Trophoblast cell (in vitro differentiated cells and primary cell): ENCODE measurements at regions not wholly inside any gene's neighbourhood (a gene's known extent, or its start where the extent isn't known, plus 50 kb on each side); places are given as distances from the start of the nearest gene placed in this dataset.

Experiments
- DNase-seq, 2 donors: peaks; one replicate each; pipeline ENCODE4 v3.0.0-alpha.2; 2016
- H2AFZ ChIP-seq: 2 replicates; pipeline ENCODE4 v1.6.1; 2013; ENCODE audit warnings: low read length, moderate library complexity, mild to moderate bottlenecking; ENCODE audit not compliant: insufficient read depth, poor library complexity
- H2AK5ac ChIP-seq: 2 replicates; pipeline ENCODE4 v1.6.1; 2013; ENCODE audit warnings: mild to moderate bottlenecking, low read length
- H2BK120ac ChIP-seq: 2 replicates; pipeline ENCODE4 v1.6.1; 2013; ENCODE audit warnings: low read length, mild to moderate bottlenecking, moderate library complexity; ENCODE audit not compliant: insufficient read depth, poor library complexity
- H2BK12ac ChIP-seq: 2 replicates; pipeline ENCODE4 v1.6.1; 2013; ENCODE audit warnings: mild to moderate bottlenecking, low read length, moderate library complexity
- H2BK5ac ChIP-seq: 2 replicates; pipeline ENCODE4 v1.6.1; 2013; ENCODE audit warnings: low read length, low read depth, moderate library complexity, mild to moderate bottlenecking; ENCODE audit not compliant: poor library complexity
- H3K14ac ChIP-seq: 2 replicates; pipeline ENCODE4 v1.6.1; 2013; ENCODE audit warnings: mild to moderate bottlenecking, low read length
- H3K18ac ChIP-seq: 2 replicates; pipeline ENCODE4 v1.6.1; 2013; ENCODE audit warnings: mild to moderate bottlenecking, low read length
- H3K23ac ChIP-seq: 2 replicates; pipeline ENCODE4 v1.6.1; 2013; ENCODE audit warnings: low read length
- H3K27ac ChIP-seq: 2 replicates; pipeline ENCODE4 v1.5.1; 2013; ENCODE audit warnings: low read depth, mild to moderate bottlenecking, inconsistent platforms, low read length, moderate library complexity
- H3K27me3 ChIP-seq: 2 replicates; pipeline ENCODE4 v1.6.1; 2013; ENCODE audit warnings: inconsistent platforms, mild to moderate bottlenecking, low read length, moderate library complexity; ENCODE audit not compliant: insufficient read depth
- H3K36me3 ChIP-seq, 2 experiments: 1 replicate in 1 of 2; 2 replicates in 1 of 2; pipeline ENCODE4 v1.6.1; 2013; ENCODE audit warnings: low read length in 2 of 2, mild to moderate bottlenecking in 2 of 2, moderate library complexity in 1 of 2; ENCODE audit not compliant: insufficient read depth in 2 of 2, control insufficient read depth in 1 of 2
- H3K4ac ChIP-seq: 2 replicates; pipeline ENCODE4 v1.6.1; 2013; ENCODE audit warnings: low read depth, mild to moderate bottlenecking, low read length, moderate library complexity
- H3K4me1 ChIP-seq, 2 experiments: 1 replicate in 1 of 2; 2 replicates in 1 of 2; pipeline ENCODE4 v1.6.1; 2013; ENCODE audit warnings: low read length in 2 of 2, mild to moderate bottlenecking in 2 of 2, moderate library complexity in 1 of 2; ENCODE audit not compliant: insufficient read depth in 2 of 2, control insufficient read depth in 1 of 2
- H3K4me2 ChIP-seq: 2 replicates; pipeline ENCODE4 v1.6.1; 2013; ENCODE audit warnings: inconsistent platforms, mild to moderate bottlenecking, low read length, moderate library complexity
- H3K4me3 ChIP-seq: 2 replicates; pipeline ENCODE4 v1.5.1; 2013; ENCODE audit warnings: mild to moderate bottlenecking, low read depth, low read length, inconsistent platforms
- H3K79me1 ChIP-seq: one replicate; pipeline ENCODE4 v1.6.1; 2013; ENCODE audit warnings: low read length
- H3K79me2 ChIP-seq: 2 replicates; pipeline ENCODE4 v1.6.1; 2013; ENCODE audit warnings: low read length, mild to moderate bottlenecking; ENCODE audit not compliant: control insufficient read depth, insufficient read depth, poor library complexity
- H3K9ac ChIP-seq: 2 replicates; pipeline ENCODE4 v1.6.1; 2013; ENCODE audit warnings: mild to moderate bottlenecking, low read length
- H3K9me3 ChIP-seq: 2 replicates; pipeline ENCODE4 v1.6.1; 2013; ENCODE audit warnings: low read depth, mild to moderate bottlenecking, control low read depth, inconsistent platforms, low read length; ENCODE audit not compliant: insufficient read depth
- H4K12ac ChIP-seq: 2 replicates; pipeline ENCODE4 v1.6.1; 2013; ENCODE audit warnings: low read depth, mild to moderate bottlenecking, low read length, moderate library complexity
- H4K8ac ChIP-seq: 2 replicates; pipeline ENCODE4 v1.6.1; 2013; ENCODE audit warnings: low read depth, mild to moderate bottlenecking, low read length, moderate library complexity
- H4K91ac ChIP-seq: one replicate; pipeline ENCODE4 v1.6.1; 2013; ENCODE audit warnings: low read depth, mild to moderate bottlenecking, low read length, moderate library complexity
- WGBS: extraction: QIAGEN DNeasy Blood & Tissue Kit; methylation state at CpG from one replicate; pipeline ENCODE4 v1.1.7; 2013; ENCODE audit warnings: missing lambda C conversion rate; ENCODE audit not compliant: insufficient read length, insufficient coverage; ENCODE audit errors: extremely low coverage; 5-methylcytosine and 5-hydroxymethylcytosine counted together

GRCh38 chr12:98053202-98053601 lies 462.2 kb upstream of the TMPO start:
- no peak overlapping the region for H3K23ac ChIP-seq
- no peak overlapping the region for H3K4me2 ChIP-seq
- whole genome bisulfite sequencing: no CpG with 5 or more reads among the region's 2 CpGs
- H4K91ac ChIP-seq: no peak overlapping the region
- H3K9me3 ChIP-seq: no peaks in the 10 kb centered on the region
- H2AK5ac ChIP-seq: no peak overlapping the region
- H3K27ac ChIP-seq: no peak overlapping the region
- H3K4me1 ChIP-seq: no peaks in the 10 kb centered on the region
- H3K79me1 ChIP-seq: no peaks in the 10 kb centered on the region
- H4K8ac ChIP-seq: no peak overlapping the region
- H4K12ac ChIP-seq: no peak overlapping the region
- H2AFZ ChIP-seq: no peak overlapping the region
- H3K36me3 ChIP-seq: no peaks in the 10 kb centered on the region
- no peak overlapping the region for H2BK5ac ChIP-seq
- no peaks in the 10 kb centered on the region for H3K79me2 ChIP-seq
- no peak overlapping the region for H3K14ac ChIP-seq
- no peak overlapping the region for H2BK12ac ChIP-seq
- no peak overlapping the region for H2BK120ac ChIP-seq
- H3K9ac ChIP-seq: no peak overlapping the region
- no peak for DNase-seq
- H3K4me3 ChIP-seq: no peak overlapping the region
- H3K4ac ChIP-seq: no peak overlapping the region
- H3K27me3 ChIP-seq: no peaks in the 10 kb centered on the region
- H3K18ac ChIP-seq: no peak overlapping the region

- H3K4ac ChIP-seq: no peak overlapping the region
- H3K23ac ChIP-seq: no peak overlapping the region
- no peaks in the 10 kb centered on the region for H3K27me3 ChIP-seq
- H3K4me3 ChIP-seq: no peak overlapping the region
- H3K4me1 ChIP-seq: no peaks in the 10 kb centered on the region
- no peak overlapping the region for H2AK5ac ChIP-seq
- H3K18ac ChIP-seq: no peak overlapping the region
- no peak overlapping the region for H4K91ac ChIP-seq
- DNase-seq: no peak
- H3K14ac ChIP-seq: no peak overlapping the region
- no peaks in the 10 kb centered on the region for H3K9me3 ChIP-seq
- H2BK120ac ChIP-seq: no peak overlapping the region
- H4K8ac ChIP-seq: no peak overlapping the region
- H3K27ac ChIP-seq: no peak overlapping the region
- no peaks in the 10 kb centered on the region for H3K79me1 ChIP-seq
- H3K36me3 ChIP-seq: no peaks in the 10 kb centered on the region
- H2AFZ ChIP-seq: no peak overlapping the region
- no CpG with 5 or more reads among the region's 1 CpG for WGBS
- H2BK5ac ChIP-seq: no peak overlapping the region
- H2BK12ac ChIP-seq: no peak overlapping the region
- no peaks in the 10 kb centered on the region for H3K79me2 ChIP-seq
- no peak overlapping the region for H4K12ac ChIP-seq
- no peak overlapping the region for H3K9ac ChIP-seq
- H3K4me2 ChIP-seq: no peak overlapping the region
Observed at GRCh38 chr12:98057701-98058100, 457.7 kb upstream of the TMPO start.

- Histone ChIP-seq H3K79me1 (no peaks in the 10 kb centered on the region), H3K27ac (no peak overlapping the region), H2AK5ac (no peak overlapping the region), H3K79me2 (no peaks in the 10 kb centered on the region), H3K4ac (no peak overlapping the region), H2AFZ (no peak overlapping the region), H4K8ac (no peak overlapping the region), H3K23ac (no peak overlapping the region), H4K91ac (no peak overlapping the region), H2BK12ac (no peak overlapping the region), H3K4me2 (no peak overlapping the region), H3K9ac (no peak overlapping the region), H3K27me3 (no peaks in the 10 kb centered on the region), H3K4me3 (no peak overlapping the region), H2BK120ac (no peak overlapping the region), H3K14ac (no peak overlapping the region), H3K9me3 (no peaks in the 10 kb centered on the region), H4K12ac (no peak overlapping the region), H3K18ac (no peak overlapping the region), H3K4me1 (no peaks in the 10 kb centered on the region), H2BK5ac (no peak overlapping the region), H3K36me3 (no peaks in the 10 kb centered on the region)
- DNase-seq: no peak
- no CpG with 5 or more reads among the region's 4 CpGs for WGBS
Observed at GRCh38 chr12:98058213-98058612, 457.2 kb upstream of the TMPO start.

- no peaks in the 10 kb centered on the region for H3K36me3 ChIP-seq
Observed at GRCh38 chr12:98058838-98059237, 456.6 kb upstream of the TMPO start.

More at GRCh38 chr12:98058838-98059237, 456.6 kb upstream of the TMPO start:
- H2BK120ac ChIP-seq: no peak overlapping the region
- H2BK5ac ChIP-seq: no peak overlapping the region
- H3K4ac ChIP-seq: no peak overlapping the region
- no CpG with 5 or more reads among the region's 3 CpGs for WGBS
- H3K4me1 ChIP-seq: no peaks in the 10 kb centered on the region
- no peak overlapping the region for H3K4me3 ChIP-seq
- no peaks in the 10 kb centered on the region for H3K27me3 ChIP-seq
- H3K79me1 ChIP-seq: no peaks in the 10 kb centered on the region
- no peak overlapping the region for H2BK12ac ChIP-seq
- DNase-seq: no peak
- no peaks in the 10 kb centered on the region for H3K79me2 ChIP-seq
- H4K12ac ChIP-seq: no peak overlapping the region
- H4K91ac ChIP-seq: no peak overlapping the region
- no peak overlapping the region for H2AK5ac ChIP-seq
- no peak overlapping the region for H4K8ac ChIP-seq
- no peaks in the 10 kb centered on the region for H3K9me3 ChIP-seq
- H3K4me2 ChIP-seq: no peak overlapping the region
- H3K27ac ChIP-seq: no peak overlapping the region
- H3K14ac ChIP-seq: no peak overlapping the region
- H3K9ac ChIP-seq: no peak overlapping the region
- H3K23ac ChIP-seq: no peak overlapping the region
- no peak overlapping the region for H3K18ac ChIP-seq
- no peak overlapping the region for H2AFZ ChIP-seq
